Skeletal muscle cell (primary cell): ENCODE measurements at regions not wholly inside any gene's neighbourhood (a gene's known extent, or its start where the extent isn't known, plus 50 kb on each side); places are given as distances from the start of the nearest gene placed in this dataset.

Experiments
- DNase-seq: peaks from one replicate; pipeline ENCODE4 v3.0.0-alpha.2; 2010; ENCODE audit warnings: low read depth
- H3K4me3 ChIP-seq: 2 replicates; pipeline ENCODE4 v1.5.1; 2011; ENCODE audit warnings: low read depth, mild to moderate bottlenecking, control low read depth, low read length, moderate library complexity

DNA sequence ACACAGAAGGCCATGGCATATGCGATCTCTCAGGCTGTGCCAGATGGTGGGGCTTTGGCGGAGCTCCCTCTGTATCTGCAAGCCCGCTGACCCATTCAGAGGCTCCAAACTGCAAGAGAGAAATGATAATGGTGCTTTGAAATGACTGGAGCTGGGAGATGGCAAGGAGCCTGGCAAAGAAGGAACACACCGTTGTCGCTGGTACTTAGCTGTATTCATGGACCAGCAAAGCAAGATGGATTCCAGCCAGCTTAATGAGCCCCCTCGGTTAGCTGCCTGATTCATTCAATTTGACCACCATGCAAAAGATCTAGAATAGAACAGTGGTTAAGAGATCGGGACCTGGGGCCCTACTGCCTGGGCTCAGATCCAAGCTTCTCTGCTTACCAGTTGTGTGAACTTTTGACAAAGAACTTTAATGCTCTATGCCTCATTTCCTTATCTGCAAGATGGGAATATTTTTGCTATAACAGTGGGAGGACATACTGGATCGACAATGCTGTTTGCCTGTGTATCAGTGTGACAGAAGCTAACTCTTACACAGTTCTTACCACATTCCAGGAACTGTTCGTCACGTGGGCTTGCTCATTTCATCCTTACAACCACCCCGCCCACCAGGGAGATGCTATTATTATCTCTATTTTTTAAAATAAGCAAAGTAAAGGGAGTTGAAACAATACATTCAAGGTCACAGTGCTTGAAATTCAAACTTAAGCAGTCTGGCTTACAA is 317.8 kb upstream of the SULF2 start:
- H3K4me3 ChIP-seq: no peak overlapping the region
- no peak for DNase-seq

- H3K4me3 ChIP-seq: no peak overlapping the region
- DNase-seq: no peak
These were observed 317.0 kb upstream of the SULF2 start for GRCh38 chr20:48102076-48102787.

DNA sequence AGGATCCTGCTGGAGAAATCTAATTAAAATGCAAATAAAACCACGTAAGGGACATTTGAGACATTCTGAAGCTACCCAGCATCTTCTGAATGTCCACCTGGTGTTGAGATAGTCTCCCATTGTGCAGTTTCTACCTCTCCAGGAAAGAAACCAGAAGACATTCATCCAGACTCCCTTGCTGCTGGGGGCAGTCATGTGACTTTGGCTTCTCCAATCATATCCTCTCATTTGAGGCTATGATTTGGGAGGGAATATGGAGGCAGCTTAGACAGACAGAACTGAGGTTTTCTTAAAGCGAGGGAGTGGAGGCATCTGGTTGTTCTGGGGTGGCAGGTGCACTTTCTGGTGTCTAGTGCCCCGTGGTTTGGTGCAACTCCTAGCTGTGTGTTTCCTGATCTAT is 315.2 kb upstream of the SULF2 start:
- no peak overlapping the region for H3K4me3 ChIP-seq
- DNase-seq: no peak

- H3K4me3 ChIP-seq: no peak overlapping the region
- DNase-seq: no peak
These were observed 313.6 kb upstream of the SULF2 start for GRCh38 chr20:48098866-48099265.

GRCh38 chr20:48098099-48098498 is 312.8 kb upstream of the SULF2 start:
- no peak for DNase-seq
- no peak overlapping the region for H3K4me3 ChIP-seq

DNA sequence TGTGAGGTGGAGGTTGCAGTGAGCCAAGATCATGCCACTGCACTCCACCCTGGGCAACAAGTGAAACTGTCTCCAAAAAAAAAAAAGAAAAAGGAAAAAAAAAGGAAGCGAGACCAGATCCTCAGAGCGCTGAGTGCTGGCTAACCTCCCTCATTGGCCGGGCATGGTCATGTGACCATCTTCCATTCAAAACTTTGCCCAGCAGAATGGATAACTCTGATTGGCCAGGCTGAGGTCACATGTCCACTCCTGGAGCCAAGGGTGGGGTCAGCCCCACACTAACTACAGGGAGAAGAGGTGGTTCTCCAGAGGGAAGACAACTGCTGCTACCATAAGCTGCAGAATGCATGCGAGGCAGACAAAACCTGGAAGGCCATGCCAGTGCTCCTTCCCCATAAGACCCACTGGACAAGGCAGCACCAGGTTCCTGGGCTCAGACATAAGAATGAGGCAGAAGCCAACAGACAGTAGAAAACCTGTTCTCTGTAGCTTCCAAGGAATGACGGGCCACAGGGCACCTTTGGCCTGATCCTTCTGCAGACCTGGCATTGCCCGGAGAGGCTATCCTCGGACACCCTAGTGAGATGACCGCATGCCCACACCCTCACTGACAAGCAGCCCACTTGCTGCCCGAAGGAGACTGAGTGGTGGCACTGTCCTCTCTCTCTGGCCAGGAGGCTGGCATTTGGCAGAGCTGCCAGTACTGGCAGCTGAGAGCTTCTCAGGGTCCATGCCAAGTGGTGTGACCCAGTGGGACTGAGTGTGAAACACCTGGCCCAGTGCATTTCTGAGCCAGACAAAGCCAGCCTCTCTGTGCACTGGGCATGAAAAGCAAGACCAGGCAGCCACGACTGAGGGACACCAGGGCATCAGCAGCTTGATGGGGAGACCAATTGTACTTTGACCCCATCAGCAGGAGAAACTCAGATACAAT is 311.9 kb upstream of the SULF2 start:
- DNase-seq: no peak
- H3K4me3 ChIP-seq: no peak overlapping the region

- H3K4me3 ChIP-seq: no peak overlapping the region
- DNase-seq: no peak
These were observed 311.1 kb upstream of the SULF2 start for GRCh38 chr20:48096212-48096875.

GRCh38 chr20:48094944-48095343 is 309.7 kb upstream of the SULF2 start:
- H3K4me3 ChIP-seq: no peak overlapping the region
- DNase-seq: no peak

GRCh38 chr20:48094196-48094749 is 309.0 kb upstream of the SULF2 start:
- no peak for DNase-seq
- H3K4me3 ChIP-seq: no peak overlapping the region

- DNase-seq: no peak
- H3K4me3 ChIP-seq: no peak overlapping the region
These were observed 307.5 kb upstream of the SULF2 start for GRCh38 chr20:48092596-48093280.

GRCh38 chr20:48090784-48091183 is 305.5 kb upstream of the SULF2 start:
- DNase-seq: no peak
- H3K4me3 ChIP-seq: no peak overlapping the region

DNA sequence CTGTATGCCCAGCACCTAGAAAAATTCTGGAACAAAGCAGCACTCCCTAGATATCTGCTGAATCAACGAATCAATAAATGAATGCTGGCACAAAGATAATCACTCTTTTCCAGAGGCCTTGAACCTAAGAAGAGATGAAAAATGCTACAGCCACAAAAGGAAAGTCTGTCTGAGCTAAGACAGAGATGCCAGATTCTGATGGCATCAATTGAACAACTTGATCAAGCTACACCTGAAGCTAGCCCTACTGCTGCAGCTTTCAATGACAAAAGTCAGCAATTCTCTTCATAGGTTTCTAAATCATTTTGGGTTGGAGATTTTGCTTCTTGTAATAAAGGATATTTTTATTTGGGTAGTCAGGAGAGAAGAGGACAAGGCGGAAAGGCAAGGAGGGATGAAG is 305.0 kb upstream of the SULF2 start:
- no peak overlapping the region for H3K4me3 ChIP-seq
- no peak for DNase-seq

DNA sequence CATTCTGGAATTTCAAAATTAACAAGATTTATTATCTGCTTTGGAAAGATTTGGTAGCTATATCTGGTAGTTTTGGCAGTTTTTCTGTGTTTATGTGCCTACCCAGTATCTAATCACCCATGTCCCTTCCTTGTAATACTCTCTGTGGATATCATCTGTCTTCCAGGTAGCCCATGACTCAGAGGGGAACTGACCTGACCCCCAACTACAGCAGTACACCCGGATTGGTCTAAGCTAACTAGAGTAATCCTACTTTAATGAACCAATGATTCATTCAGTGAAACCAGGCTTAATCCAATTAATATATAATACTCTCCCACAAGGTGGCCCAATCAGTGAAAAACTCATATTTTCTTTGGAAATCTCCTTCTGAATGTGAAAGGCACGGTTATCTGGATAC is 295.3 kb upstream of the SULF2 start:
- no peak for DNase-seq
- H3K4me3 ChIP-seq: no peak overlapping the region

- DNase-seq: no peak
- H3K4me3 ChIP-seq: no peak overlapping the region
These were observed 293.7 kb upstream of the SULF2 start for GRCh38 chr20:48079028-48079427.

DNA sequence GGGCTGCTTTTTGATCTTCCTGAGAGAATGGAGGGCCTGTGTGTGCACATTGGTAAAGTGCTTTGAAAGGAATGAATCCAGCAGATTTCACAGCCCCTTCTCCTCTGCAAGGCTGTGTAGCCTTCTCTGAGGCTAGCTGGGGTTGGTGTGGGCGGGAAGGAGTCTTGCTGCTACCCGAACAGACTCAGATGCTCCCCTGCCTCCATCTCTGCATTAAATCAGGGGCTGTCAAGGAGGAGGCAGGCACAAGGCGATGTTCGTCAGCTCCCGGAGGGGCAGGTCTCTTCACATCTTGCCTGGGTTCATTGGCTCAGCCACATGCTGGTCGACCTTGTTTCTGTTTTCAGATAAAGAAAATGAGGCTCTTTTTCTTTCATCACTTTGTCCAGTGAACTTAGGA is 291.5 kb upstream of the SULF2 start:
- DNase-seq: no peak
- no peak overlapping the region for H3K4me3 ChIP-seq

GRCh38 chr20:48076247-48076646 is 291.0 kb upstream of the SULF2 start:
- DNase-seq: no peak
- no peak overlapping the region for H3K4me3 ChIP-seq

GRCh38 chr20:48075591-48076174 is 290.4 kb upstream of the SULF2 start:
- DNase-seq: no peak
- no peak overlapping the region for H3K4me3 ChIP-seq

DNA sequence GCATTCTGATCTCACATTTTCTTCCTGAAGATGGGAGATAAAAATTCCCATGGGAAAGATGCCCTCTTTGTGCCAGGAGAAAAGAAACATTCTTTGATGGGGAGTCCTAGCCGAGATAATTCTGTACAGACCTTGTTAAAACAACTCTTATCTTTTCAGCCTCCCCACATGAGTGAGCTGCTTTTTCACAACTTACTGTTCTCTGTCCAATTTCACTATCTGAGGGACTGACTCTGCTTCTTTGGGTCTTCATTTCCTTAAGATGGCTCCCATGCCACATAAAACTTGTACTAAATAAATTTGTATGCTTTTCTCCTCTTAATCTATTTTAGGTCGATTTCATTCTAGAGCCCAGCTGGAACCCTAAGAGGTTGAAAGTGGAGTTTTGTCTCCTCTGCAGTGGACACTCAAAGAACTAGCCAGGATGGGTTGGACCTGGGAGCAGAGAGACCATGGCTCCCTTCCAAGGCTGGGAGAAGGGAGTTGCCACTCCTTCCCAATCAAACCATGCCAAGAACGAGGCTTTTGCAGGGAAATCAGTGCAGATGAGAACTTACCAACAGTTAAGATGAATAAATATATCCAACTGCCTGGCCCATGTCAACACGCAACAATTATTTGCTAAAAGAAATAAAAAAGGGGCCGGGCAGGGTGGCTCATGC is 285.8 kb upstream of the SULF2 start:
- DNase-seq: no peak
- H3K4me3 ChIP-seq: no peak overlapping the region
